ENCODE measurements at regions not wholly inside any gene's neighbourhood (a gene's known extent, or its start where the extent isn't known, plus 50 kb on each side); places are given as distances from the start of the nearest gene placed in this dataset.
"Not testable (repeated sequence)": the region's sequence is repeated elsewhere in the genome, so short reads cannot be mapped to it uniquely, and the experiment has no call there.

GRCh38 chr2:196515608-196516007 lies 123.9 kb upstream of the CCDC150 start:
- Histone ChIP-seq H3K27ac (no peak overlapping the region), H3K27me3 (no peaks in the 10 kb centered on the region), H3K36me3 (no peaks in the 10 kb centered on the region), H3K4me1 (no peaks in the 10 kb centered on the region), H3K4me3 (no peak overlapping the region), H3K9me3 (no peaks in the 10 kb centered on the region)
- intact Hi-C loops (cut with DNase I; ENCODE audit: low total_unique reads) (no loop called here), in situ Hi-C loops (cut with MboI; ENCODE audit: low pct_ligation_motif_present in 1 of 4, low pct_unique_long_range_greater_than_20kb in 1 of 4, low sequenced_read_pairs in 3 of 4) (no loop called here)
- no peak for TF ChIP-seq POLR2A (IDR thresholded peaks at IDR 0.05)
- TF ChIP-seq POLR2AphosphoS5 (IDR thresholded peaks at IDR 0.05) = no peak
- TF ChIP-seq, protein P1, sequence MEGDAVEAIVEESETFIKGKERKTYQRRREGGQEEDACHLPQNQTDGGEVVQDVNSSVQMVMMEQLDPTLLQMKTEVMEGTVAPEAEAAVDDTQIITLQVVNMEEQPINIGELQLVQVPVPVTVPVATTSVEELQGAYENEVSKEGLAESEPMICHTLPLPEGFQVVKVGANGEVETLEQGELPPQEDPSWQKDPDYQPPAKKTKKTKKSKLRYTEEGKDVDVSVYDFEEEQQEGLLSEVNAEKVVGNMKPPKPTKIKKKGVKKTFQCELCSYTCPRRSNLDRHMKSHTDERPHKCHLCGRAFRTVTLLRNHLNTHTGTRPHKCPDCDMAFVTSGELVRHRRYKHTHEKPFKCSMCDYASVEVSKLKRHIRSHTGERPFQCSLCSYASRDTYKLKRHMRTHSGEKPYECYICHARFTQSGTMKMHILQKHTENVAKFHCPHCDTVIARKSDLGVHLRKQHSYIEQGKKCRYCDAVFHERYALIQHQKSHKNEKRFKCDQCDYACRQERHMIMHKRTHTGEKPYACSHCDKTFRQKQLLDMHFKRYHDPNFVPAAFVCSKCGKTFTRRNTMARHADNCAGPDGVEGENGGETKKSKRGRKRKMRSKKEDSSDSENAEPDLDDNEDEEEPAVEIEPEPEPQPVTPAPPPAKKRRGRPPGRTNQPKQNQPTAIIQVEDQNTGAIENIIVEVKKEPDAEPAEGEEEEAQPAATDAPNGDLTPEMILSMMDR (IDR thresholded peaks at IDR 0.05) = no peak
- TF ChIP-seq EP300 (IDR thresholded peaks at IDR 0.05; ENCODE audit: low read depth) = no peak
- no peak for DNase-seq
- WGBS, 2 donors (ENCODE audit: low coverage in 1 of 2) = 73 to 100% methylated on average over 2 of the region's 2 CpGs

DNA sequence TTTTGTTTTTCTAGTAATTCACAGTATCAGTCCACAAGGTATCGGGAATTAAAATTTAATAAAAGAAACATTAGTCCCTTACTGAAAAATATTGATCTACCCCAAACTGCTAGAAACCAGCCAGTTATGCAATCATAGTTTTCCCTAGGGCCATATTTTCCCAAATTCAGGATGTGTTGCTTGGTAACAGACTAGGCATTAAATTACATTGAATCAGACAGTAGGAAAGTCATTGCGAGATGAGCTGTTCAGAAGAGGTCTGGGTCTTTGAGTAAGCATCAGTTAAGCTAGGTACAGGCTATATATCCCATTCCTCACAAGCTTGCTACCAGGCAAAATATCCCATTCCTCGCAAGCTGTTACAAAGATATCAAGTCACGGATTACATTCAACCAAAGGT lies 123.0 kb upstream of the CCDC150 start:
- in situ Hi-C loops (cut with MboI; ENCODE audit: low pct_ligation_motif_present in 1 of 4, low pct_unique_long_range_greater_than_20kb in 1 of 4, low sequenced_read_pairs in 3 of 4) (no loop called here), intact Hi-C loops (cut with DNase I; ENCODE audit: low total_unique reads) (no loop called here)
- Histone ChIP-seq H3K27me3 (no peaks in the 10 kb centered on the region), H3K36me3 (no peaks in the 10 kb centered on the region), H3K4me1 (no peaks in the 10 kb centered on the region), H3K9me3 (no peaks in the 10 kb centered on the region), H3K4me3 (no peak overlapping the region), H3K27ac (no peak overlapping the region)
- WGBS, 2 donors (ENCODE audit: low coverage in 1 of 2) = 85 to 89% methylated on average over 4 of the region's 4 CpGs
- TF ChIP-seq EP300 (IDR thresholded peaks at IDR 0.05; ENCODE audit: low read depth) (no peak), POLR2A (IDR thresholded peaks at IDR 0.05) (no peak), POLR2AphosphoS5 (IDR thresholded peaks at IDR 0.05) (no peak)
- TF ChIP-seq, protein P1 (IDR thresholded peaks at IDR 0.05) = no peak
- DNase-seq = no peak

DNA sequence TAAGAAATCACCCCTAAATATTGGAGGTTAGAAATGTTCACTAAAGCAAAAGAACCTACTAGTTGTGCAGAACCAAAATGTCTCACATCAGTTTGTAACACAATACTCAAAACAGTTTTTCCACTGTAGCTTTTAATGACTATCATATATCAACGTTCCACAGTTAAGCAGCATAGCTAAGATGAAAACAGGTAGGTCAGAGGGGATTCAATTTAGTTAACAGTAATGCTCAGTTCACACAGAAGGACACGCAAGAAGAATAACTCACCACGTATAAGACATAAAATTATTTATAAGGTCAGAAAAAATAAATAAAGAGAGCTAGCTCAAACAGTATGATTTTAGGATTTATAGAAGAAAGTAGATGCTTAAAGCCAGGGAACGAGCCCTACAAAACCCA lies 118.9 kb upstream of the CCDC150 start:
- Histone ChIP-seq H3K27ac (no peak overlapping the region), H3K36me3 (no peaks in the 10 kb centered on the region), H3K4me1 (no peaks in the 10 kb centered on the region), H3K9me3 (no peaks in the 10 kb centered on the region), H3K27me3 (no peaks in the 10 kb centered on the region), H3K4me3 (no peak overlapping the region)
- in situ Hi-C loops (cut with MboI; ENCODE audit: low pct_ligation_motif_present in 1 of 4, low pct_unique_long_range_greater_than_20kb in 1 of 4, low sequenced_read_pairs in 3 of 4) = no loop called here
- TF ChIP-seq POLR2A (IDR thresholded peaks at IDR 0.05) (no peak), POLR2AphosphoS5 (IDR thresholded peaks at IDR 0.05) (no peak), EP300 (IDR thresholded peaks at IDR 0.05; ENCODE audit: low read depth) (no peak)
- TF ChIP-seq, protein P1 (IDR thresholded peaks at IDR 0.05) = no peak
- WGBS, 2 donors (ENCODE audit: low coverage in 1 of 2) = 47 to 58% methylated on average over 4 of the region's 4 CpGs
- intact Hi-C loops (cut with DNase I; ENCODE audit: low total_unique reads) = no loop called here
- DNase-seq = no peak

DNA sequence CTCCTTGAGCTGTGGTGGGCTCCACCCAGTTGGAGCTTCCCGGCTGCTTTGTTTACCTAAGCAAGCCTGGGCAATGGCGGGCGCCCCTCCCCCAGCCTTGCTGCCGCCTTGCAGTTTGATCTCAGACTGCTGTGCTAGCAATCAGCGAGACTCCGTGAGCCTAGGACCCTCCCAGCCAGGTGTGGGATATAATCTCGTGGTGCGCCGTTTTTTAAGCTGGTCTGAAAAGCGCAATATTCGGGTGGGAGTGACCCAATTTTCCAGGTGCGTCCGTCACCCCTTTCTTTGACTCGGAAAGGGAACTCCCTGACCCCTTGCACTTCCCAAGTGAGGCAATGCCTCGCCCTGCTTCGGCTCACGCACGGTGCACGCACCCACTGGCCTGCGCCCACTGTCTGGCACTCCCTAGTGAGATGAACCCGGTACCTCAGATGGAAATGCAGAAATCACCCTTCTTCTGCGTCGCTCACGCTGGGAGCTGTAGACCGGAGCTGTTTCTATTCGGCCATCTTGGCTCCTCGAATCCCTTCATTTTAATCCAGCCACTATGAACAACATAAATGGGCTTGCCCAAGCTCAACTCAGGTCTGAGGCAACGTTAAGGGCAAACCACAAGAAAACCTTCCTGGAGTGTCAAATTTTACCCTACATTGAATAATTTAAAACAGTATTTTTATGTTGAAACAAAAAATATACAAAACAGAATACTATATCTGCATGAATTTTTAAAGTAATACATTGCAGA lies 112.4 kb upstream of the CCDC150 start:
- WGBS, 2 donors (ENCODE audit: low coverage in 1 of 2) = 86 to 94% methylated on average over 2 to 27 of the region's 28 CpGs
- intact Hi-C loops (cut with DNase I; ENCODE audit: low total_unique reads) = loop anchor here (2.0 kb wide), 1 partner anchor 68 kb away; no protein-coding TSS in a partner anchor

More for the DNA sequence above, 112.4 kb upstream of the CCDC150 start:
- H3K9me3 ChIP-seq; H3K36me3 ChIP-seq; in situ Hi-C loops (cut with MboI; ENCODE audit: low pct_ligation_motif_present in 1 of 4, low pct_unique_long_range_greater_than_20kb in 1 of 4, low sequenced_read_pairs in 3 of 4); H3K4me3 ChIP-seq; H3K4me1 ChIP-seq; H3K27me3 ChIP-seq; H3K27ac ChIP-seq; DNase-seq: not testable (repeated sequence)

Measured in transverse colon (tissue), 4 donors.